Neural cell (in vitro differentiated cells): ENCODE measurements at regions not wholly inside any gene's neighbourhood (a gene's known extent, or its start where the extent isn't known, plus 50 kb on each side); places are given as distances from the start of the nearest gene placed in this dataset.

Experiments
- H2AFZ ChIP-seq: fragments of 200-600, 300-800 bp; sonication (generic), shearing (Covaris generic); 2 replicates; pipeline ENCODE4 v1.6.0; 2014; ENCODE audit warnings: low read depth, mild to moderate bottlenecking, antibody characterized with exemption, low read length, moderate library complexity
- H3F3A ChIP-seq: fragments of 200-600 bp; shearing (Covaris generic); 2 replicates; pipeline ENCODE4 v1.6.1; 2016; ENCODE audit warnings: mild to moderate bottlenecking, moderate library complexity, mixed read lengths, antibody characterized with exemption, low read length; ENCODE audit not compliant: insufficient read depth, poor library complexity, severe bottlenecking
- H3K27ac ChIP-seq: fragments of 200-600, 300-800 bp; sonication (generic), shearing (Covaris generic); 2 replicates; pipeline ENCODE4 v1.5.1; 2014; ENCODE audit warnings: mild to moderate bottlenecking, low read length, moderate library complexity
- H3K27me3 ChIP-seq: fragments of 300-800, 200-600 bp; sonication (generic), shearing (Covaris generic); 2 replicates; pipeline ENCODE4 v1.6.0; 2014; ENCODE audit warnings: mild to moderate bottlenecking, low read depth, low read length, moderate library complexity; ENCODE audit not compliant: insufficient read depth
- H3K36me3 ChIP-seq: fragments of 300-800, 200-600 bp; sonication (generic), shearing (Covaris generic); 2 replicates; pipeline ENCODE4 v1.5.1; 2014; ENCODE audit warnings: mild to moderate bottlenecking, antibody characterized with exemption, low read length, moderate library complexity; ENCODE audit not compliant: insufficient read depth
- H3K4me2 ChIP-seq: fragments of 300-800, 200-600 bp; sonication (generic), shearing (Covaris generic); 2 replicates; pipeline ENCODE4 v1.6.0; 2014; ENCODE audit warnings: mild to moderate bottlenecking, low read length
- H3K4me3 ChIP-seq: fragments of 300-800, 200-600 bp; sonication (generic), shearing (Covaris generic); 2 replicates; pipeline ENCODE4 v1.5.1; 2014; ENCODE audit warnings: mild to moderate bottlenecking, low read length, moderate library complexity
- H3K79me2 ChIP-seq: fragments of 200-600 bp; shearing (Covaris generic); replicated peaks from 2 replicates; pipeline ENCODE4 v1.6.0; 2014; ENCODE audit warnings: mild to moderate bottlenecking, low read length, moderate library complexity; ENCODE audit not compliant: insufficient read depth
- H3K9ac ChIP-seq: fragments of 300-800, 200-600 bp; sonication (generic), shearing (Covaris generic); 2 replicates; pipeline ENCODE4 v1.6.1; 2016; ENCODE audit warnings: mild to moderate bottlenecking, low read length, mixed read lengths
- H3K9me2 ChIP-seq: fragments of 200-600 bp; shearing (Covaris generic); 2 replicates; pipeline ENCODE4 v1.6.1; 2016; ENCODE audit warnings: mild to moderate bottlenecking, low read length, mixed read lengths; ENCODE audit not compliant: insufficient read depth
- H3K9me3 ChIP-seq: fragments of 200-600, 300-800 bp; sonication (generic), shearing (Covaris generic); 2 replicates; pipeline ENCODE4 v1.6.1; 2016; ENCODE audit warnings: mild to moderate bottlenecking, mixed run types, low read length, moderate library complexity, mixed read lengths
- H4K20me1 ChIP-seq: fragments of 200-600 bp; shearing (Covaris generic); 2 replicates; pipeline ENCODE4 v1.6.1; 2016; ENCODE audit warnings: mild to moderate bottlenecking, mixed run types; ENCODE audit not compliant: insufficient read depth
- EP300 ChIP-seq: fragments of 450-650 bp; conservative IDR thresholded peaks from 2 replicates; pipeline ENCODE4 v1.6.1; 2014; ENCODE audit warnings: antibody characterized with exemption, mild to moderate bottlenecking, moderate library complexity; ENCODE audit not compliant: poor library complexity, severe bottlenecking
- MXI1 ChIP-seq: fragments of 450-650 bp; conservative IDR thresholded peaks from 2 replicates; pipeline ENCODE4 v1.6.1; 2014; ENCODE audit warnings: antibody characterized with exemption, mild to moderate bottlenecking; ENCODE audit not compliant: poor library complexity, severe bottlenecking
- POLR2AphosphoS5 ChIP-seq: IDR thresholded peaks from 2 replicates; pipeline ENCODE4 v1.6.1; 2012
- RAD21 ChIP-seq: fragments of 450-650 bp; conservative IDR thresholded peaks from 2 replicates; pipeline ENCODE4 v1.6.1; 2014; ENCODE audit warnings: antibody characterized with exemption, mild to moderate bottlenecking, moderate library complexity
- SMC3 ChIP-seq: fragments of 450-650 bp; conservative IDR thresholded peaks from 2 replicates; pipeline ENCODE4 v1.6.1; 2014; ENCODE audit warnings: antibody characterized with exemption, mild to moderate bottlenecking, moderate library complexity; ENCODE audit not compliant: poor library complexity
- TAF1 ChIP-seq: IDR thresholded peaks from 2 replicates; pipeline ENCODE4 v1.6.1; 2012; ENCODE audit warnings: low read depth
- TF ChIP-seq, protein P1 (sequence below): IDR thresholded peaks from 2 replicates; pipeline ENCODE4 v1.6.1; 2012; ENCODE audit warnings: borderline replicate concordance
- TF ChIP-seq, protein P2 (sequence below): fragments of 450-650 bp; IDR thresholded peaks from 2 replicates; pipeline ENCODE4 v1.5.1; 2014; ENCODE audit warnings: antibody characterized with exemption, mild to moderate bottlenecking, moderate library complexity; ENCODE audit not compliant: poor library complexity, severe bottlenecking

DNA sequence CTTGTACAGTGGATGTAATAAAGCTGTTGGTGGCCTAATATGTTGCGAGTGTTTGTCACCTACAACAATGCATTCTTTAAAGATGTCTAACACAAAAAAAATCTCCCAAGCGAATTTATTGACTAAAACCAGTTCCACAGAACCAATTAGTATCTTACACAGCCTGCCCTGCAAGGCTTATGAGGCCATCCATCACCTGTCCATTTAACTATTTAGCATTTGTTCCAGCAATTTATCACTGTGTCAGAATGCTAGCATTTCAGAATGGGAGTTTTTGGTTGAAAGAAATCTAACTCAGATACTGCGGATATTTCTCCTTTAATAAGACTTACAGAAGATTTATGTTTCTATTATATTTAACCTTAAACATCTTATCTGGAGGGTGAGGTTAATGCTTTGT lies 831.1 kb upstream of the PRMT6 start:
- H3K36me3 ChIP-seq, result no peaks in the 10 kb centered on the region
- TF ChIP-seq, protein P1, sequence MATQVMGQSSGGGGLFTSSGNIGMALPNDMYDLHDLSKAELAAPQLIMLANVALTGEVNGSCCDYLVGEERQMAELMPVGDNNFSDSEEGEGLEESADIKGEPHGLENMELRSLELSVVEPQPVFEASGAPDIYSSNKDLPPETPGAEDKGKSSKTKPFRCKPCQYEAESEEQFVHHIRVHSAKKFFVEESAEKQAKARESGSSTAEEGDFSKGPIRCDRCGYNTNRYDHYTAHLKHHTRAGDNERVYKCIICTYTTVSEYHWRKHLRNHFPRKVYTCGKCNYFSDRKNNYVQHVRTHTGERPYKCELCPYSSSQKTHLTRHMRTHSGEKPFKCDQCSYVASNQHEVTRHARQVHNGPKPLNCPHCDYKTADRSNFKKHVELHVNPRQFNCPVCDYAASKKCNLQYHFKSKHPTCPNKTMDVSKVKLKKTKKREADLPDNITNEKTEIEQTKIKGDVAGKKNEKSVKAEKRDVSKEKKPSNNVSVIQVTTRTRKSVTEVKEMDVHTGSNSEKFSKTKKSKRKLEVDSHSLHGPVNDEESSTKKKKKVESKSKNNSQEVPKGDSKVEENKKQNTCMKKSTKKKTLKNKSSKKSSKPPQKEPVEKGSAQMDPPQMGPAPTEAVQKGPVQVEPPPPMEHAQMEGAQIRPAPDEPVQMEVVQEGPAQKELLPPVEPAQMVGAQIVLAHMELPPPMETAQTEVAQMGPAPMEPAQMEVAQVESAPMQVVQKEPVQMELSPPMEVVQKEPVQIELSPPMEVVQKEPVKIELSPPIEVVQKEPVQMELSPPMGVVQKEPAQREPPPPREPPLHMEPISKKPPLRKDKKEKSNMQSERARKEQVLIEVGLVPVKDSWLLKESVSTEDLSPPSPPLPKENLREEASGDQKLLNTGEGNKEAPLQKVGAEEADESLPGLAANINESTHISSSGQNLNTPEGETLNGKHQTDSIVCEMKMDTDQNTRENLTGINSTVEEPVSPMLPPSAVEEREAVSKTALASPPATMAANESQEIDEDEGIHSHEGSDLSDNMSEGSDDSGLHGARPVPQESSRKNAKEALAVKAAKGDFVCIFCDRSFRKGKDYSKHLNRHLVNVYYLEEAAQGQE, result no peak
- TF ChIP-seq SMC3 (no peak), RAD21 (no peak), MXI1 (no peak), POLR2AphosphoS5 (no peak), TAF1 (no peak)
- TF ChIP-seq, protein P2, sequence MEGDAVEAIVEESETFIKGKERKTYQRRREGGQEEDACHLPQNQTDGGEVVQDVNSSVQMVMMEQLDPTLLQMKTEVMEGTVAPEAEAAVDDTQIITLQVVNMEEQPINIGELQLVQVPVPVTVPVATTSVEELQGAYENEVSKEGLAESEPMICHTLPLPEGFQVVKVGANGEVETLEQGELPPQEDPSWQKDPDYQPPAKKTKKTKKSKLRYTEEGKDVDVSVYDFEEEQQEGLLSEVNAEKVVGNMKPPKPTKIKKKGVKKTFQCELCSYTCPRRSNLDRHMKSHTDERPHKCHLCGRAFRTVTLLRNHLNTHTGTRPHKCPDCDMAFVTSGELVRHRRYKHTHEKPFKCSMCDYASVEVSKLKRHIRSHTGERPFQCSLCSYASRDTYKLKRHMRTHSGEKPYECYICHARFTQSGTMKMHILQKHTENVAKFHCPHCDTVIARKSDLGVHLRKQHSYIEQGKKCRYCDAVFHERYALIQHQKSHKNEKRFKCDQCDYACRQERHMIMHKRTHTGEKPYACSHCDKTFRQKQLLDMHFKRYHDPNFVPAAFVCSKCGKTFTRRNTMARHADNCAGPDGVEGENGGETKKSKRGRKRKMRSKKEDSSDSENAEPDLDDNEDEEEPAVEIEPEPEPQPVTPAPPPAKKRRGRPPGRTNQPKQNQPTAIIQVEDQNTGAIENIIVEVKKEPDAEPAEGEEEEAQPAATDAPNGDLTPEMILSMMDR, result no peak
- H4K20me1 ChIP-seq, result no peaks in the 10 kb centered on the region
- no peaks in the 10 kb centered on the region for H3K27me3 ChIP-seq
- no peak overlapping the region for H3K4me3 ChIP-seq
- H3K79me2 ChIP-seq, result no peaks in the 10 kb centered on the region
- no peak overlapping the region for H3K4me2 ChIP-seq
- H2AFZ ChIP-seq, result no peak overlapping the region
- no peaks in the 10 kb centered on the region for H3K9me2 ChIP-seq
- H3K27ac ChIP-seq, result no peak overlapping the region
- no peak overlapping the region for H3K9ac ChIP-seq
- no peaks in the 10 kb centered on the region for H3F3A ChIP-seq
- no peaks in the 10 kb centered on the region for H3K9me3 ChIP-seq

DNA sequence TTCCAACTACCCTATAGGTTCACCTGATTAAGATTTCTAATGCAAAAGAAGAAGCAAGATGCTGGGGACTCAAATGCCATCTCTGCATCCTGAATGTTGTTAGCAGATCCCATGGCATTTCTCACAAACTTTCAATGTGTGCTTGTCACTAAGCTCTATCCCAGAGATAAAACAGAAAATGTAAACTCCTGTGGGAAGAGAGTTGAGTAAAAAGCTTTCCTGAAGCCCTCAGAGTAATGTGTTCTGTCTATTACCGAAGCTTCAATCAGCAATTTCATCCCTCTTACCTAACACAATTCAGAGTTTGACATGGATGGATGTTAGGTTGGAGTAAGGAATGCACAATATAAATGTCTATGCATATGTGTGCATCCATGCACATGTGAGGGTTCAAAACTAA lies 829.9 kb upstream of the PRMT6 start:
- Histone ChIP-seq H3K9me3 (no peaks in the 10 kb centered on the region), H3K27me3 (no peaks in the 10 kb centered on the region), H3K27ac (peak overlapping the region; percentile 10), H3K36me3 (no peaks in the 10 kb centered on the region), H3K9ac (no peak overlapping the region), H3K9me2 (no peaks in the 10 kb centered on the region), H2AFZ (no peak overlapping the region), H3F3A (no peaks in the 10 kb centered on the region), H3K4me2 (no peak overlapping the region), H3K79me2 (no peaks in the 10 kb centered on the region), H3K4me3 (no peak overlapping the region), H4K20me1 (no peaks in the 10 kb centered on the region)
- TF ChIP-seq EP300, result peak; percentile 83
- peak; percentile 61 for TF ChIP-seq POLR2AphosphoS5
- TF ChIP-seq, protein P2, result no peak
- TF ChIP-seq TAF1, result no peak
- TF ChIP-seq, protein P1, result peak; percentile 96
